Breast epithelium (tissue), 3 donors: ENCODE measurements at regions not wholly inside any gene's neighbourhood (a gene's known extent, or its start where the extent isn't known, plus 50 kb on each side); places are given as distances from the start of the nearest gene placed in this dataset.

Experiments
- CTCF ChIP-seq, 3 donors: fragments of 450-650 bp; IDR thresholded peaks; one replicate each; pipeline ENCODE4 v1.5.1; 2016 to 2017; ENCODE audit warnings: antibody characterized with exemption in 3 of 3, mild to moderate bottlenecking in 3 of 3, moderate library complexity in 3 of 3
- POLR2A ChIP-seq: fragments of 450-650 bp; IDR thresholded peaks from one replicate; pipeline ENCODE4 v1.6.1; 2016; ENCODE audit warnings: antibody characterized with exemption, mild to moderate bottlenecking, moderate library complexity
- POLR2AphosphoS5 ChIP-seq, 3 donors: sonication (generic); formaldehyde crosslinking; IDR thresholded peaks; one replicate each; pipeline ENCODE4 v1.6.1; 2017; ENCODE audit warnings: antibody characterized with exemption in 3 of 3

- no peak for TF ChIP-seq POLR2A
- no peak for TF ChIP-seq CTCF (IDR thresholded peaks at IDR 0.05)
- TF ChIP-seq POLR2AphosphoS5 (IDR thresholded peaks at IDR 0.05): no peak
Observed at GRCh38 chr16:61007694-61008093, 1028.5 kb downstream of the CDH8 start.
